ENCODE measurements at regions not wholly inside any gene's neighbourhood (a gene's known extent, or its start where the extent isn't known, plus 50 kb on each side); places are given as distances from the start of the nearest gene placed in this dataset.

DNA sequence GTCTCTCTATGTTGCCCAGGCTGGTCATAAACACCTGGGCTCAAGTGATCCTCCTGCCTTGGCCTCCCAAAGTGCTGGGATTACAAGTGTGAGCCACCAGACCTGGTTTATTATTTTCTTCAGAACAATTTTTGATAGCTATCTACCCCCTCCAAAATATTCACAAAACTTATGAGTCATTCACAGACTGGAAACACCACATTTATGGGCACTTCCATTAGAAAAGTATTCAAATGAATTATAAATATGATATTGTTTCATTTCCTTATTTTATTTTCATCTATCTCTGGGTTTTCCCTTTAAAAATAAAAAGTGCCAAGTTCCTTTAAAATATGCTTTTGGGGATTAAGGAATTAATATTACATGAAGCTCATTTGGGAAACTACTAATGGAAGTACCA, 58.8 kb upstream of the MSTN start:
- Mint-ChIP-seq H3K4me3 (no peak overlapping the region), H3K9me3 (no peaks in the 10 kb centered on the region), H3K36me3 (ENCODE audit: insufficient read depth) (no peaks in the 10 kb centered on the region), H3K4me1 (ENCODE audit: low read depth) (peaks cover 12% of the 10 kb centered on the region), H3K27me3 (ENCODE audit: low read depth) (no peaks in the 10 kb centered on the region)
- ATAC-seq (no peak), DNase-seq (no peak)

DNA sequence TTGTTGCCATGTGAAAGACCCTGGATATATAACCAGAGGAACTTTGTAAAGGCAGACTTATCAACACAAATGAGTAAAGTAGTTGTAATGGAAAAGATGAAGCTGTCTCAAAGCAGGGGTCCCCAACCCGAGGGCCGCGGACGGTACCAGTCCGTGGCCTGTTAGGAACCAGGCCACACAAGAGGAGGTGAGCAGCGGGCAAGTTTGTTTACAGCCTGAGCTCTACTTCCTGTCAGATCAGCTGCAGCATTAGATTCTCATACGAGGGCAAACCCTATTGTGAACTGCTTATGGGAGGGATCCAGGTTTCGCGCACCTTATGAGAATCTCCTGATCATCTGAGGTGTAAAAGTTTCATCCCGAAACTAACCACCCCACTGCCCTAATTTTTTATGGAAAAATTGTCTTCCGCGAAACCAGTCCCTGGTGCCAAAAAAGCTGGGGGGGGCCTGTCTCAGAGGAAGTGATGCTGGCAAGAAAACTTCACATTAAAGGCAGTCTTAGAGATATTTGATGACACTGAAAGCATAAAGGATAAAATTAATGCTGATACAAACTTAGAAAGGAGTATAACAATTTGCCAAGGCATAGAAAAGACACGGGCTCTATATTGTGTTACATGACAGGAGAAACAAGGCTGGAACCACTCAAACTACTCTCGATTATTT, 57.5 kb upstream of the MSTN start:
- no peak for DNase-seq
- Mint-ChIP-seq H3K4me1 (ENCODE audit: low read depth) (peaks cover 12% of the 10 kb centered on the region), H3K9me3 (no peaks in the 10 kb centered on the region), H3K4me3 (peak overlapping the region; percentile 31), H3K27me3 (ENCODE audit: low read depth) (no peaks in the 10 kb centered on the region), H3K36me3 (ENCODE audit: insufficient read depth) (no peaks in the 10 kb centered on the region)
- ATAC-seq: no peak

DNA sequence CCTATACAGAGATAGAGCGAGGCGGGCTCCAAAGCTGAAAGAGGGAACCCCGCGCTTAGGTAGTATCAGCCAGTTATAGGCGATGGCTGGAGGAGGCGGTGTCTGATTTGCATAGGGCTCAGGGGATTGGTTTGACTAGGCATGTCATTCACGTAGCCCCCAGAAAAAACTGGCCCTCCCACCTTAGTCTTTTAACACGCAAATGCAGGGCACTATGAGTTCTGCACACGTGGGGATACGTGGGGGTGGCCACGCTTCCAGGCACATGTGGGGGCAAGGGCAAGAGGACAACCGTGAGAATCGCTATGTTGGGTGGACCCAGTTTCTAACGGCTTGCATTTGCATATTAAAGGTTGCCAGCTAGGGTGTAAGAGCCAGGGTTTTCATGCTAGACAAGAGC, 56.7 kb upstream of the MSTN start:
- Mint-ChIP-seq H3K36me3 (ENCODE audit: insufficient read depth) (no peaks in the 10 kb centered on the region), H3K4me3 (peak overlapping the region; percentile 31), H3K27me3 (ENCODE audit: low read depth) (no peaks in the 10 kb centered on the region), H3K9me3 (no peaks in the 10 kb centered on the region), H3K4me1 (ENCODE audit: low read depth) (peaks cover 12% of the 10 kb centered on the region)
- peak; percentile 57 to 80 for ATAC-seq
- peak; percentile 20 for DNase-seq

DNA sequence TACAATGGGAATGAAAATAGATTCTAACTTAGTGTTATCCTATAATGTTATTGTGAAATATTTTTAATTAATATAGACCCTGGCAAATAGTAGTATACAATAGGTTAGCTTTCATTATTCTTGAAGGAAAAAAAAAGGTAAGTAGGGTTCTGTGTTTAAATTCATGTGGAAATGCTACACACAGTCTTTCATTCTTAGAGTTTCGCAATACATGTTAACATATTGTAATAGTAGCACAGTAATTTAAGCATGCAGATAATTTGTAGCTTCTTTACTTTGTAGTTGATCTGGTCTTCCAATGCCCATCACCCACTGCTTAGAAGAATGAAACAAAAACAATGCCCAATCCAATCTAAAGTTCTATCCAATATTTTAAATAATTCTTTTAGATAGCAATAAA, 54.8 kb upstream of the MSTN start:
- Mint-ChIP-seq H3K9me3 (no peaks in the 10 kb centered on the region), H3K27me3 (ENCODE audit: low read depth) (no peaks in the 10 kb centered on the region), H3K36me3 (ENCODE audit: insufficient read depth) (no peaks in the 10 kb centered on the region), H3K4me1 (ENCODE audit: low read depth) (peaks cover 12% of the 10 kb centered on the region), H3K4me3 (no peak overlapping the region)
- DNase-seq: no peak
- no peak for ATAC-seq

DNA sequence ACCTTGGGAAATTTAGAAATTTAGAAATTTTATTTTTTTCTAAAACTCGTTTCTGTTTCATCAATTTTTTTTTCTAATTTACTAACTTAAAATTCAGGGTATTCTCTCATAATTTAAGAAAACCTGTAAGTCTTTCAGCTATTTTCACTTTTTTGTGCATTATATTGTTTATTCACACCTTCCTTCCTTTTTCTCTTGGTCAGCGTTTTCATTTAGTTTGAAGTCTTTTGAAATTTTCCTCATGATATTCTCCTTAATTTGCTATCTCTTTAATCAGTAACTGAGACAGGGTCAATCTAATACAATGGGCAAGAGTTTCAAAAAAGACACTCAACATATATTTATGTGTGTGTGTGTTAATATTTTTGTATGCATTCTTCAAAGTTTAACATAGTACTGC, 50.5 kb upstream of the MSTN start:
- no peaks in the 10 kb centered on the region for H3K4me1 Mint-ChIP-seq (ENCODE audit: low read depth)
- H3K36me3 Mint-ChIP-seq (ENCODE audit: insufficient read depth): no peaks in the 10 kb centered on the region
- ATAC-seq: no peak
- H3K9me3 Mint-ChIP-seq: no peaks in the 10 kb centered on the region
- DNase-seq: no peak
- H3K27me3 Mint-ChIP-seq (ENCODE audit: low read depth): no peaks in the 10 kb centered on the region
- no peak overlapping the region for H3K4me3 Mint-ChIP-seq
